ENCODE measurements at regions not wholly inside any gene's neighbourhood (a gene's known extent, or its start where the extent isn't known, plus 50 kb on each side); places are given as distances from the start of the nearest gene placed in this dataset.

DNA sequence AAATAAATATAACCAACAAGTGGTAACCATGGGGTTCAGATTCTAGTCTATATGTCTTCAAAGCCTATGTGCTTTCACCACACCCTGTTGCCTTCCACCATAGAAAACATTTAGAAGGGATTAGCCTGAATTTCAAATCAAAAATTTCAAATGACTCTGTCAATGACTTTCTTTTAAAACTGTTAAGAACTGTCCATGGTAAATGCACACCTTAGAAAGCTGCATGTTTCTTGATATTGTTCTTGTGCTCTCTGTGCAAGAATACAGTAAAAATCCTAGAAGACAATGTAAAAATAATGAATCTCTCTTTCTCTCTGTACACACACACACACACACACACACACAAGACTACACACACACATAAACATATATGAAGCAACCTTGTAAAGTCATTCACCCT, 74.6 kb upstream of the EXOC1L start:
- no peak for DNase-seq
- H3K4me3 ChIP-seq, result no peak overlapping the region
- no peaks in the 10 kb centered on the region for H3K36me3 ChIP-seq
- no peaks in the 10 kb centered on the region for H3K27me3 ChIP-seq
- H3K9me3 ChIP-seq, result no peaks in the 10 kb centered on the region
- TF ChIP-seq EP300 (IDR thresholded peaks at IDR 0.05), result no peak
- no peak for TF ChIP-seq POLR2A (IDR thresholded peaks at IDR 0.05)
- no peak for TF ChIP-seq CTCF (IDR thresholded peaks at IDR 0.05)
- intact Hi-C loops (cut with DNase I), result no loop called here
- no peaks in the 10 kb centered on the region for H3K4me1 ChIP-seq (ENCODE audit: insufficient read depth)
- H3K27ac ChIP-seq, result no peak overlapping the region

DNA sequence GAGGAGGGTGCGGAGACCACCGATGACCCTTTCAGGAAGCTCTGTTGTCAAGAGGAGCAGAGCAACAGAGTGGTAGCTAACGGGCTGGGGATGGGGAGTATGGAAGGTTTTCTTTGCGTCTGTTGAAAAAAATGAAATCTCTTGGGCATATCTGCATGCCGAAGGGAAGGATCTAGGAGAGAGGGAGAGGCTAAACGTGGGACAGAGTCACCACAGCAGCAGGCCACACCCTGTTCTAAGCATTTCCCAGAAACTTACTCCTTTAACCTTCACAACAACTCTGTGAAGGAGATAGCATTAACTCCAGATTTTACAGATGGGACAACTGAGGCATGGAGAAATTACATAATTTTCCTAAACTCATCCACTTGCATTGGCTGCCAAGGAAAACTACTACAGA, 71.8 kb upstream of the EXOC1L start:
- no peak overlapping the region for H3K27ac ChIP-seq
- DNase-seq, result no peak
- H3K9me3 ChIP-seq, result no peaks in the 10 kb centered on the region
- H3K4me3 ChIP-seq, result no peak overlapping the region
- H3K4me1 ChIP-seq (ENCODE audit: insufficient read depth), result no peaks in the 10 kb centered on the region
- TF ChIP-seq CTCF (IDR thresholded peaks at IDR 0.05), result no peak
- no peak for TF ChIP-seq EP300 (IDR thresholded peaks at IDR 0.05)
- no peak for TF ChIP-seq POLR2A (IDR thresholded peaks at IDR 0.05)
- WGBS, 3 donors, result 83 to 87% (median 84%) methylated on average over 6 of the region's 6 CpGs
- no peaks in the 10 kb centered on the region for H3K36me3 ChIP-seq
- no peaks in the 10 kb centered on the region for H3K27me3 ChIP-seq
- intact Hi-C loops (cut with DNase I), result no loop called here

GRCh38 chr4:55749666-55750065, 69.9 kb upstream of the EXOC1L start:
- no peaks in the 10 kb centered on the region for H3K36me3 ChIP-seq
- intact Hi-C loops (cut with DNase I), result no loop called here
- H3K4me3 ChIP-seq, result no peak overlapping the region
- H3K4me1 ChIP-seq (ENCODE audit: insufficient read depth), result no peaks in the 10 kb centered on the region
- no peak for TF ChIP-seq CTCF (IDR thresholded peaks at IDR 0.05)
- no peak for TF ChIP-seq EP300 (IDR thresholded peaks at IDR 0.05)
- TF ChIP-seq POLR2A (IDR thresholded peaks at IDR 0.05), result no peak
- no peak overlapping the region for H3K27ac ChIP-seq
- no peaks in the 10 kb centered on the region for H3K9me3 ChIP-seq
- no peaks in the 10 kb centered on the region for H3K27me3 ChIP-seq
- no peak for DNase-seq
- WGBS, 3 donors, result 95 to 100% (median 96%) methylated on average over 1 of the region's 1 CpG

GRCh38 chr4:55752810-55753209, 66.8 kb upstream of the EXOC1L start:
- Histone ChIP-seq H3K9me3 (no peaks in the 10 kb centered on the region), H3K4me1 (ENCODE audit: insufficient read depth) (no peaks in the 10 kb centered on the region), H3K36me3 (no peaks in the 10 kb centered on the region), H3K27me3 (no peaks in the 10 kb centered on the region), H3K27ac (no peak overlapping the region), H3K4me3 (no peak overlapping the region)
- no peak for DNase-seq
- no peak for TF ChIP-seq POLR2A (IDR thresholded peaks at IDR 0.05)
- no peak for TF ChIP-seq EP300 (IDR thresholded peaks at IDR 0.05)
- TF ChIP-seq CTCF (IDR thresholded peaks at IDR 0.05), result no peak
- intact Hi-C loops (cut with DNase I), result no loop called here
- 58 to 76% (median 63%) methylated on average over 5 of the region's 5 CpGs for WGBS, 3 donors

- 71 to 79% (median 73%) methylated on average over 1 of the region's 1 CpG for WGBS, 3 donors
- H3K36me3 ChIP-seq, result no peaks in the 10 kb centered on the region
Measured at GRCh38 chr4:55753856-55754255, 65.7 kb upstream of the EXOC1L start.

More at GRCh38 chr4:55753856-55754255, 65.7 kb upstream of the EXOC1L start:
- no peak for DNase-seq
- Histone ChIP-seq H3K27me3 (no peaks in the 10 kb centered on the region), H3K4me1 (ENCODE audit: insufficient read depth) (no peaks in the 10 kb centered on the region), H3K9me3 (no peaks in the 10 kb centered on the region), H3K4me3 (no peak overlapping the region), H3K27ac (no peak overlapping the region)
- intact Hi-C loops (cut with DNase I), result no loop called here
- TF ChIP-seq CTCF (IDR thresholded peaks at IDR 0.05), result no peak
- TF ChIP-seq EP300 (IDR thresholded peaks at IDR 0.05), result no peak
- no peak for TF ChIP-seq POLR2A (IDR thresholded peaks at IDR 0.05)

Data from ovary (tissue), 7 donors.